Neural cell (in vitro differentiated cells): ENCODE measurements at regions not wholly inside any gene's neighbourhood (a gene's known extent, or its start where the extent isn't known, plus 50 kb on each side); places are given as distances from the start of the nearest gene placed in this dataset.

Source experiments
- CTCF ChIP-seq: fragments of 450-650 bp; IDR thresholded peaks from 2 replicates; pipeline ENCODE4 v1.5.1; 2014; ENCODE audit warnings: antibody characterized with exemption, mild to moderate bottlenecking, moderate library complexity; ENCODE audit not compliant: poor library complexity, severe bottlenecking
- EZH2 ChIP-seq: fragments of 200-600, 300-800 bp; shearing (Covaris generic), sonication (generic); IDR thresholded peaks from 2 replicates; pipeline ENCODE4 v1.6.1; 2014; ENCODE audit warnings: antibody characterized with exemption, low read length, borderline replicate concordance, mild to moderate bottlenecking; ENCODE audit not compliant: insufficient read depth, poor library complexity, severe bottlenecking
- REST ChIP-seq: IDR thresholded peaks from 2 replicates; pipeline ENCODE4 v1.6.1; 2012; ENCODE audit warnings: borderline replicate concordance
- TAF1 ChIP-seq: IDR thresholded peaks from 2 replicates; pipeline ENCODE4 v1.6.1; 2012; ENCODE audit warnings: low read depth

- TF ChIP-seq CTCF (no peak), REST (no peak), EZH2 (no peak), TAF1 (no peak)
These were observed 281.3 kb downstream of the CEMIP2 start for GRCh38 chr9:71487061-71487460.
